ENCODE measurements at regions not wholly inside any gene's neighbourhood (a gene's known extent, or its start where the extent isn't known, plus 50 kb on each side); places are given as distances from the start of the nearest gene placed in this dataset.

- Histone ChIP-seq H3F3A (ENCODE audit: insufficient read depth, low read length, poor library complexity, severe bottlenecking) (no peaks in the 10 kb centered on the region), H3K79me2 (replicated peaks; ENCODE audit: insufficient read depth, low read length) (no peaks in the 10 kb centered on the region), H3K9me2 (ENCODE audit: insufficient read depth, low read length) (no peaks in the 10 kb centered on the region)
Measured at GRCh38 chr6:130598021-130598989, 228.9 kb upstream of the SMLR1 start.

DNA sequence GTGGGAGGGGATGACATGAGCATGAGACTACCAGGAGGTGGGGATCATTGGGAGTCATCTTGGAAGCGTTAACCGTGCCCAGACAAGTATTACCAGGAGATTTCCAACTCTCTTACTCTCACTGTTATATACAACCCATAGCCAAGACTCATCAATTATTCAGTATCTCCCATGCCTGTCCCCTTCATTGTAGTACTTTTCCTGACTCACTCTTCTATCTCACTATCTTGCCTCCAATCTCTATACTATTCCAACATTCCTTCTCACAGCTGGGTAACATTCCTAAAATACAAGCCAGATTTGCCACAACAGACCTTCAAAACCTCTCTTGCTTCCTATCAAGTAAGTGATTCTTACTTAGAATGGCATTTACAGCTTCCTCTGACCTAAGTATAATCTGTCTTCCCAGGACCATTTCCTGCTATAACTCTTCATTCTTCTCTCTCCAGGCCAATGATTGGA, 226.3 kb upstream of the SMLR1 start:
- Histone ChIP-seq H3K4me2 (ENCODE audit: low read length) (no peak overlapping the region), H3K9ac (ENCODE audit: low read length) (no peak overlapping the region), H3K79me2 (replicated peaks; ENCODE audit: insufficient read depth, low read length) (no peaks in the 10 kb centered on the region), H3K36me3 (ENCODE audit: insufficient read depth, low read length) (no peaks in the 10 kb centered on the region), H3K9me3 (ENCODE audit: low read length) (no peaks in the 10 kb centered on the region), H3K27ac (ENCODE audit: low read length) (no peak overlapping the region), H4K20me1 (ENCODE audit: insufficient read depth) (no peaks in the 10 kb centered on the region), H3K4me3 (ENCODE audit: low read length) (no peak overlapping the region), H2AFZ (ENCODE audit: low read depth, low read length) (no peak overlapping the region), H3K9me2 (ENCODE audit: insufficient read depth, low read length) (no peaks in the 10 kb centered on the region), H3F3A (ENCODE audit: insufficient read depth, low read length, poor library complexity, severe bottlenecking) (no peaks in the 10 kb centered on the region), H3K27me3 (ENCODE audit: insufficient read depth, low read depth, low read length) (no peaks in the 10 kb centered on the region)
- TF ChIP-seq TAF1 (IDR thresholded peaks at IDR 0.05; ENCODE audit: low read depth) (no peak), EZH2 (IDR thresholded peaks at IDR 0.05; ENCODE audit: borderline replicate concordance, insufficient read depth, low read length, poor library complexity, severe bottlenecking) (no peak), RAD21 (conservative IDR thresholded peaks at IDR 0.05) (no peak), SMC3 (conservative IDR thresholded peaks at IDR 0.05; ENCODE audit: poor library complexity) (no peak), MXI1 (conservative IDR thresholded peaks at IDR 0.05; ENCODE audit: poor library complexity, severe bottlenecking) (no peak), POLR2AphosphoS5 (IDR thresholded peaks at IDR 0.05) (no peak), CTCF (IDR thresholded peaks at IDR 0.05; ENCODE audit: poor library complexity, severe bottlenecking) (no peak), EP300 (conservative IDR thresholded peaks at IDR 0.05; ENCODE audit: poor library complexity, severe bottlenecking) (no peak)
- TF ChIP-seq, protein P1, sequence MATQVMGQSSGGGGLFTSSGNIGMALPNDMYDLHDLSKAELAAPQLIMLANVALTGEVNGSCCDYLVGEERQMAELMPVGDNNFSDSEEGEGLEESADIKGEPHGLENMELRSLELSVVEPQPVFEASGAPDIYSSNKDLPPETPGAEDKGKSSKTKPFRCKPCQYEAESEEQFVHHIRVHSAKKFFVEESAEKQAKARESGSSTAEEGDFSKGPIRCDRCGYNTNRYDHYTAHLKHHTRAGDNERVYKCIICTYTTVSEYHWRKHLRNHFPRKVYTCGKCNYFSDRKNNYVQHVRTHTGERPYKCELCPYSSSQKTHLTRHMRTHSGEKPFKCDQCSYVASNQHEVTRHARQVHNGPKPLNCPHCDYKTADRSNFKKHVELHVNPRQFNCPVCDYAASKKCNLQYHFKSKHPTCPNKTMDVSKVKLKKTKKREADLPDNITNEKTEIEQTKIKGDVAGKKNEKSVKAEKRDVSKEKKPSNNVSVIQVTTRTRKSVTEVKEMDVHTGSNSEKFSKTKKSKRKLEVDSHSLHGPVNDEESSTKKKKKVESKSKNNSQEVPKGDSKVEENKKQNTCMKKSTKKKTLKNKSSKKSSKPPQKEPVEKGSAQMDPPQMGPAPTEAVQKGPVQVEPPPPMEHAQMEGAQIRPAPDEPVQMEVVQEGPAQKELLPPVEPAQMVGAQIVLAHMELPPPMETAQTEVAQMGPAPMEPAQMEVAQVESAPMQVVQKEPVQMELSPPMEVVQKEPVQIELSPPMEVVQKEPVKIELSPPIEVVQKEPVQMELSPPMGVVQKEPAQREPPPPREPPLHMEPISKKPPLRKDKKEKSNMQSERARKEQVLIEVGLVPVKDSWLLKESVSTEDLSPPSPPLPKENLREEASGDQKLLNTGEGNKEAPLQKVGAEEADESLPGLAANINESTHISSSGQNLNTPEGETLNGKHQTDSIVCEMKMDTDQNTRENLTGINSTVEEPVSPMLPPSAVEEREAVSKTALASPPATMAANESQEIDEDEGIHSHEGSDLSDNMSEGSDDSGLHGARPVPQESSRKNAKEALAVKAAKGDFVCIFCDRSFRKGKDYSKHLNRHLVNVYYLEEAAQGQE (IDR thresholded peaks at IDR 0.05; ENCODE audit: borderline replicate concordance): no peak

More at GRCh38 chr6:130598021-130598989, 228.9 kb upstream of the SMLR1 start:
- Histone ChIP-seq H2AFZ (ENCODE audit: low read depth, low read length) (no peak overlapping the region), H3K27ac (ENCODE audit: low read length) (no peak overlapping the region), H3K9ac (ENCODE audit: low read length) (no peak overlapping the region), H3K4me2 (ENCODE audit: low read length) (no peak overlapping the region), H3K9me3 (ENCODE audit: low read length) (no peaks in the 10 kb centered on the region), H3K36me3 (ENCODE audit: insufficient read depth, low read length) (no peaks in the 10 kb centered on the region), H3K4me3 (ENCODE audit: low read length) (no peak overlapping the region), H3K27me3 (ENCODE audit: insufficient read depth, low read depth, low read length) (no peaks in the 10 kb centered on the region), H4K20me1 (ENCODE audit: insufficient read depth) (no peaks in the 10 kb centered on the region)
- TF ChIP-seq, protein P1 (IDR thresholded peaks at IDR 0.05; ENCODE audit: borderline replicate concordance): no peak

Measured in neural cell (in vitro differentiated cells).